ENCODE measurements at regions not wholly inside any gene's neighbourhood (a gene's known extent, or its start where the extent isn't known, plus 50 kb on each side); places are given as distances from the start of the nearest gene placed in this dataset.

- POLR2A ChIA-PET: no interaction called here
- ATAC-seq (ENCODE audit: low read depth): no peak
Measured at GRCh38 chr18:43797347-43797746, 520.1 kb upstream of the SYT4 start.

DNA sequence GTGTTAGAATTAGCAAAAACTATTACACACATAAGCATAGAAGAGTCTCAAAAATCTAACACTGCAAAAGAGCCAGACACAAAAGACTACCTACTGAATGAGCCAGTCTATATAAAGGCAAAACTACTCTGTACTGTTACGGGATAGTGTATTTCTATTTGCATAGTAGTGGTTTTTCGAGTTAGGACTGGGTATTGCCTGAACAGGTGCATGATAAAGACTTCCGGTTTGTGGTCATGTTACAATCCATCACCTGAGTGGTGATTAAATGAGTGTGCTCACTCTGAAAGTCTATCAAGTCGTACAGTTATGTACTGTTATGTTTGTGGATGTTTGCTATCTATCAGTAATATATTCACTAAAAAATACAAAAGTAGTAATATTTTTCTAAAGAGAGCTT is 523.3 kb upstream of the SYT4 start:
- Mint-ChIP-seq H3K9me3 (peaks cover 3% of the 10 kb centered on the region), H3K27me3 (no peaks in the 10 kb centered on the region), H3K4me1 (no peaks in the 10 kb centered on the region), H3K27ac (no peak overlapping the region), H3K4me3 (no peak overlapping the region), H3K36me3 (ENCODE audit: low read depth) (no peaks in the 10 kb centered on the region)
- intact Hi-C loops (cut with micrococcal nuclease): no loop called here
- ChIA-PET POLR2A (no interaction called here), CTCF (no interaction called here)
- no peak for DNase-seq
- ATAC-seq (ENCODE audit: low read depth): no peak
- TF ChIP-seq, protein P1, sequence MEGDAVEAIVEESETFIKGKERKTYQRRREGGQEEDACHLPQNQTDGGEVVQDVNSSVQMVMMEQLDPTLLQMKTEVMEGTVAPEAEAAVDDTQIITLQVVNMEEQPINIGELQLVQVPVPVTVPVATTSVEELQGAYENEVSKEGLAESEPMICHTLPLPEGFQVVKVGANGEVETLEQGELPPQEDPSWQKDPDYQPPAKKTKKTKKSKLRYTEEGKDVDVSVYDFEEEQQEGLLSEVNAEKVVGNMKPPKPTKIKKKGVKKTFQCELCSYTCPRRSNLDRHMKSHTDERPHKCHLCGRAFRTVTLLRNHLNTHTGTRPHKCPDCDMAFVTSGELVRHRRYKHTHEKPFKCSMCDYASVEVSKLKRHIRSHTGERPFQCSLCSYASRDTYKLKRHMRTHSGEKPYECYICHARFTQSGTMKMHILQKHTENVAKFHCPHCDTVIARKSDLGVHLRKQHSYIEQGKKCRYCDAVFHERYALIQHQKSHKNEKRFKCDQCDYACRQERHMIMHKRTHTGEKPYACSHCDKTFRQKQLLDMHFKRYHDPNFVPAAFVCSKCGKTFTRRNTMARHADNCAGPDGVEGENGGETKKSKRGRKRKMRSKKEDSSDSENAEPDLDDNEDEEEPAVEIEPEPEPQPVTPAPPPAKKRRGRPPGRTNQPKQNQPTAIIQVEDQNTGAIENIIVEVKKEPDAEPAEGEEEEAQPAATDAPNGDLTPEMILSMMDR (IDR thresholded peaks at IDR 0.05): no peak

More at GRCh38 chr18:43797347-43797746, 520.1 kb upstream of the SYT4 start:
- TF ChIP-seq, protein P1 (IDR thresholded peaks at IDR 0.05): no peak
- no peak for DNase-seq
- CTCF ChIA-PET: no interaction called here
- Mint-ChIP-seq H3K4me3 (no peak overlapping the region), H3K27me3 (no peaks in the 10 kb centered on the region), H3K4me1 (no peaks in the 10 kb centered on the region), H3K27ac (no peak overlapping the region), H3K36me3 (ENCODE audit: low read depth) (no peaks in the 10 kb centered on the region), H3K9me3 (peaks cover 3% of the 10 kb centered on the region)
- intact Hi-C loops (cut with micrococcal nuclease): no loop called here

DNA sequence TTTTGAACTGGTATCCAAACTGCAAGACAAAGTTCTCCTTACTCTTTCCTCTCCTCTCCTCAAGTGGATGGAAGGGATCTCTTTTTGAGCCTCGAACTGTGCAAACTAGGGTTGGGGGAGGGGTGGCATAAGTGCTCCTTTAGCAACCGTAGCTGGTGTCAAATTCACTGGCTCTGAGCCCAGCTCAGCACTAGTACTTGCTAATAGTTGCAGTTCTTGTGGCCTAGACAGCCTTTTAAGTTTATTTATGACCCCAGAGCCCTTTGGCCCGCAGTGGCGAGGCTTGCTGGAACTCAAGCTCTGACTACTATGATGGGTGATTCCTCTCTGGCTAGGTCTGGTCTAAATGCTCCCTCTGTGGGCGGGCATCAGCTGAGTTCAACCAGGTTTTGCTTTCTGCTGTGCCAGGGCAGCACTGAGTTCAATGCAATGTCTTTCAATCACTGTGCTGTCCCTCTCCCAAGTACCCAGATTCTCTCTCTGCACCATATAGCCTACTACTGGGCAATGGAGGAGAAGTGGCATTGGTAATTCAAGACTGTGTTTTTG is 528.4 kb upstream of the SYT4 start:
- H3K4me3 Mint-ChIP-seq: no peak overlapping the region
- intact Hi-C loops (cut with micrococcal nuclease): no loop called here
- ChIA-PET CTCF (no interaction called here), POLR2A (no interaction called here)
- H3K27me3 Mint-ChIP-seq: no peaks in the 10 kb centered on the region
- no peak for DNase-seq
- no peak for ATAC-seq (ENCODE audit: low read depth)
- TF ChIP-seq, protein P1 (IDR thresholded peaks at IDR 0.05): no peak
- no peak overlapping the region for H3K27ac Mint-ChIP-seq
- H3K9me3 Mint-ChIP-seq: peaks cover 3% of the 10 kb centered on the region
- H3K4me1 Mint-ChIP-seq: no peaks in the 10 kb centered on the region
- H3K36me3 Mint-ChIP-seq (ENCODE audit: low read depth): no peaks in the 10 kb centered on the region

GRCh38 chr18:43812627-43813026 is 535.3 kb upstream of the SYT4 start:
- no peak for ATAC-seq (ENCODE audit: low read depth)
- POLR2A ChIA-PET: no interaction called here
- DNase-seq: no peak
- H3K4me3 Mint-ChIP-seq: no peak overlapping the region
- no peaks in the 10 kb centered on the region for H3K36me3 Mint-ChIP-seq (ENCODE audit: low read depth)
- H3K9me3 Mint-ChIP-seq: no peaks in the 10 kb centered on the region
- no peaks in the 10 kb centered on the region for H3K27me3 Mint-ChIP-seq
- intact Hi-C loops (cut with micrococcal nuclease): no loop called here
- no peaks in the 10 kb centered on the region for H3K4me1 Mint-ChIP-seq
- no peak overlapping the region for H3K27ac Mint-ChIP-seq
- TF ChIP-seq, protein P1 (IDR thresholded peaks at IDR 0.05): no peak
- CTCF ChIA-PET: no interaction called here

GRCh38 chr18:43819397-43819796 is 542.1 kb upstream of the SYT4 start:
- TF ChIP-seq, protein P1 (IDR thresholded peaks at IDR 0.05): no peak
- intact Hi-C loops (cut with micrococcal nuclease): no loop called here
- Mint-ChIP-seq H3K27me3 (no peaks in the 10 kb centered on the region), H3K27ac (no peak overlapping the region), H3K9me3 (no peaks in the 10 kb centered on the region), H3K4me3 (no peak overlapping the region), H3K36me3 (ENCODE audit: low read depth) (no peaks in the 10 kb centered on the region), H3K4me1 (no peaks in the 10 kb centered on the region)
- POLR2A ChIA-PET: no interaction called here
- CTCF ChIA-PET: no interaction called here
- DNase-seq (no peak), ATAC-seq (ENCODE audit: low read depth) (no peak)

Data from activated B cell treated with CpG ODN at 0.5 μM for 24 hours (primary cell).